ENCODE measurements at regions not wholly inside any gene's neighbourhood (a gene's known extent, or its start where the extent isn't known, plus 50 kb on each side); places are given as distances from the start of the nearest gene placed in this dataset.

DNA sequence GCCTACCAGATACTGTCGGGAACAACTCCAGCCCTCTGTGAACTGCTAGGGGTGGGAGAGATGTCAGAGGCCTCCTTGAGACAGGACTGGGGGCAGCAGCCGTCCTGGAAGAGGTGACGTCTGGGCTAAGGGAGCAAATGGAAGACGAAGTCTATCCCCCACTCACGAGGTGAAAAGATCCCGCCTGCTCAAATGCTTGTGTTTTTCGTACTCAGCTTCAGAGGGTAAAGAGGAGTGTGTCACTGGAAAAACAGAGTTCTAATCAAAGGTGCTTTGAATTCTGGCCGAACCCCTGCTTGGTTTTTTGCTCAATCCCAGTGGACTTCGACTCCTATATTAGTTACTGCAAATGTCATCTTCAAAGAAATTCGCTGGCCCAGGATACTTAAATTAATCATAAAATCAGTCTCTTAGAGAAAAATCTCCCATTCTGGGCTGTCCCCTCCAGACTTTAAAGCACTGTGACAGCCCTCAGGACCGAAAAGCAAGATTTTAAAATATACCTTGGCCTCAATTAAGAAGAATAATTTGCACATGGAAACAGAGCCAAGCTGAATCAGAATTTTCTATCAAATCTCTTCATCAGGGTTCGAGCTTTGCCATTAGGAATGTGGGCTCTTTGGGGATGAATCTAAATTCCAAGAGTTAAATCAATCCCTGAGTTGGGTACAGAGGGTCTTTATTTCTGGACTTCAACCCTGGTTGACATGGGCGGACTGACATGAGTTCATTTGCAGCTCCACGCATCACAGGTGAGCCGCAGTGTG, 61.8 kb upstream of the AFDN start:
- H3K27ac ChIP-seq (ENCODE audit: low read depth, low read length), result no peak overlapping the region
- no peak for DNase-seq (ENCODE audit: low read depth, low spot score)
- H3K27me3 ChIP-seq (ENCODE audit: control insufficient read depth, insufficient read depth, low read length), result no peaks in the 10 kb centered on the region
- peaks cover 28% of the 10 kb centered on the region for H3K9me3 ChIP-seq (ENCODE audit: control insufficient read depth, insufficient read depth, low read length)
- H3K4me3 ChIP-seq (ENCODE audit: low read depth, low read length), result no peak overlapping the region
- CTCF ChIA-PET, result no interaction called here
- TF ChIP-seq, protein P1, sequence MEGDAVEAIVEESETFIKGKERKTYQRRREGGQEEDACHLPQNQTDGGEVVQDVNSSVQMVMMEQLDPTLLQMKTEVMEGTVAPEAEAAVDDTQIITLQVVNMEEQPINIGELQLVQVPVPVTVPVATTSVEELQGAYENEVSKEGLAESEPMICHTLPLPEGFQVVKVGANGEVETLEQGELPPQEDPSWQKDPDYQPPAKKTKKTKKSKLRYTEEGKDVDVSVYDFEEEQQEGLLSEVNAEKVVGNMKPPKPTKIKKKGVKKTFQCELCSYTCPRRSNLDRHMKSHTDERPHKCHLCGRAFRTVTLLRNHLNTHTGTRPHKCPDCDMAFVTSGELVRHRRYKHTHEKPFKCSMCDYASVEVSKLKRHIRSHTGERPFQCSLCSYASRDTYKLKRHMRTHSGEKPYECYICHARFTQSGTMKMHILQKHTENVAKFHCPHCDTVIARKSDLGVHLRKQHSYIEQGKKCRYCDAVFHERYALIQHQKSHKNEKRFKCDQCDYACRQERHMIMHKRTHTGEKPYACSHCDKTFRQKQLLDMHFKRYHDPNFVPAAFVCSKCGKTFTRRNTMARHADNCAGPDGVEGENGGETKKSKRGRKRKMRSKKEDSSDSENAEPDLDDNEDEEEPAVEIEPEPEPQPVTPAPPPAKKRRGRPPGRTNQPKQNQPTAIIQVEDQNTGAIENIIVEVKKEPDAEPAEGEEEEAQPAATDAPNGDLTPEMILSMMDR (IDR thresholded peaks at IDR 0.05; ENCODE audit: low read depth, low read length), result no peak
- POLR2A ChIA-PET, result no interaction called here

DNA sequence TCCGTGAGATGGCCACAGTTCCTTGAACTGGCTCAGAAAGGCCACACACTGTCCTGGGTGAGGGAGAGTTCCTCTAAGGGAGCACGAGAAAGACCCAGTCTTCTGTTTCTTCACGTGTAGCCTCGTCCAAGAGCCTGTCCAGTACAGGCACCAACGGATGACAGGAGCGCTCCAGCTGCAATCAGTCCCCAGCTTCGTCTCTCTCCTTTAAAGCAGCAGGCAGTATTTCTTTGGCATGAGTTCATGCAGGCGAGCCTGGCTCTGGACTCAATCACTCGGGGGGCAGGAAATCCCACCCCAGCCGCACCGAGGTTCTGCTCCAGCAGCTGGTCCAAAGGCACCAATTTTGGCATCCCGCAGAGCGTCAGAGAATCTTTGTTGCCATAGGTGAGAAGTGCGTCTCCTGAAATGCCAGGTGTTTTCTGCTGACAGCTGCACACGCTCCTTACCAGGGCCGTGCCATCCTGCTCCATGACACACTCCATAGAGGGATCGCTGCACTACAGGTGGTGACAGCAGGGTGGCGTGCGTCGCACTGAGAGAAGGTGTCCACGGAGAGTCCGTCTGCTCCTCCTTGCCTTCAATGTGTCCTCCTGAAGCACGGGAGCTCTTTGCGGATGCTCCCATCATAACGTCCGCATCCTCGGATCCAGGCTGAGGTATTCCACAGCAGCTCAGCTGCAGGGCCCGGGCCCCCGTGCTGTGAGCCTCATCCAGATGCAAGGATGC, 59.6 kb upstream of the AFDN start:
- H3K4me3 ChIP-seq (ENCODE audit: low read depth, low read length), result no peak overlapping the region
- H3K27me3 ChIP-seq (ENCODE audit: control insufficient read depth, insufficient read depth, low read length), result no peaks in the 10 kb centered on the region
- H3K27ac ChIP-seq (ENCODE audit: low read depth, low read length), result no peak overlapping the region
- POLR2A ChIA-PET, result no interaction called here
- no peak for DNase-seq (ENCODE audit: low read depth, low spot score)
- TF ChIP-seq, protein P1 (IDR thresholded peaks at IDR 0.05; ENCODE audit: low read depth, low read length), result no peak
- peaks cover 34% of the 10 kb centered on the region for H3K9me3 ChIP-seq (ENCODE audit: control insufficient read depth, insufficient read depth, low read length)
- CTCF ChIA-PET, result no interaction called here

DNA sequence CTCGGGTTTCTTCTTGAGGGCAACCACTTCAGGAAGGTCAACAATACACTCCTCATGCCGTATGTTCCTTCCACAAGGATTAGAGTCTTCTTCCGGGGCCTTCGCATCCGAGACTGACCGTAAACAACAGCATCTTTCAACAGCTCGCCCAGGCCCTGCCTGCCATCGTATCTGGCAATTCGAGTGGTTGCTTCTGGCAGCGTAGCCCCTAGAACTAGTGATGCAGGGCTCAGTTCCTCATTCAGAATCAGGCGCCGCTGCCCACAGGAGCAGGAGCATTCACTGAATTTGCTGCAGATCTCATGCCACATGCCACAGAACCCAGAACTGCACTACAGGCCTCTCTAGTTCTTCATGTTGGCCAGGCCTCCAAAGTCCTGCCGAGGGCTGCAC, 59.0 kb upstream of the AFDN start:
- no peak overlapping the region for H3K27ac ChIP-seq (ENCODE audit: low read depth, low read length)
- no peaks in the 10 kb centered on the region for H3K27me3 ChIP-seq (ENCODE audit: control insufficient read depth, insufficient read depth, low read length)
- no peak overlapping the region for H3K4me3 ChIP-seq (ENCODE audit: low read depth, low read length)
- ChIA-PET CTCF (no interaction called here), POLR2A (no interaction called here)
- peaks cover 34% of the 10 kb centered on the region for H3K9me3 ChIP-seq (ENCODE audit: control insufficient read depth, insufficient read depth, low read length)
- TF ChIP-seq, protein P1 (IDR thresholded peaks at IDR 0.05; ENCODE audit: low read depth, low read length), result no peak
- no peak for DNase-seq (ENCODE audit: low read depth, low spot score)

DNA sequence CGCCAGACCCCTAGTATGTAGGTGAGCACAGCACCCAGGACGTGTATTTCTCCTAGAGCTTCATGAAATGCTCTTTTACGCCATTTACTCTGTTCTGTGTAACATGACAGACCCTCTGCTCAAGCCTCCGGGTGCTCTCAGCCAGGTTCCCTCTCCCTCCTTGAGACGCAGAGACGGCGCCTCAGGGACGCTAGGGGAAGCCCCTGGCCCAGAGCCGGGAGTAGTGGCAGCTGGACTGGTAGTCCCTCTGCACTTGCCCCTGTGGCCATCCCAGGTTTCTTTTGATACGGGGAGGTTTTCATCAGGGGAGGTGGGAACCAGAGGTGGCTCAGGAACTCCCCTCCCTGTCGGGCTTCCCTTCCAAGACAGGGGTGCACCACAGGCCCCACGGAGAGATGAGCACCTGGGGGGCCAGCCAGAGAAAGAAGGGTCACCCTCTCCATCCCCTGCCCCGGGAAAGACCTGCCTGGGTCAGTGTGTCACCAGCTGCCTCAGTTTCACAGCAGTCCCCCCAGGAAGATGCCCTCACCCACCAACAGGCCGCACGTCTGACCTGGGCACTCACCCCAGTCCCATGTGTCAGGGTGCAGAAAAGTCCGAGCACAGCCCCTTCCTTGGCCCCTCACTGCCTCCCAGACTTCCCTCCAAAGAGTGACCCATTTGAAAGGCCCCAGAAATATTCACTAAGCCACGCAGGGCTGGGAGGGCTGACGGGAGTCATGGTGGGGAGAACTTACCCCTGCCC, 58.1 kb upstream of the AFDN start:
- Histone ChIP-seq H3K27ac (ENCODE audit: low read depth, low read length) (no peak overlapping the region), H3K9me3 (ENCODE audit: control insufficient read depth, insufficient read depth, low read length) (peaks cover 31% of the 10 kb centered on the region), H3K27me3 (ENCODE audit: control insufficient read depth, insufficient read depth, low read length) (no peaks in the 10 kb centered on the region), H3K4me3 (ENCODE audit: low read depth, low read length) (no peak overlapping the region)
- CTCF ChIA-PET, result no interaction called here
- POLR2A ChIA-PET, result no interaction called here
- DNase-seq (ENCODE audit: low read depth, low spot score), result no peak
- TF ChIP-seq, protein P1 (IDR thresholded peaks at IDR 0.05; ENCODE audit: low read depth, low read length), result no peak
